ENCODE measurements at regions not wholly inside any gene's neighbourhood (a gene's known extent, or its start where the extent isn't known, plus 50 kb on each side); places are given as distances from the start of the nearest gene placed in this dataset.
"Not testable (repeated sequence)": the region's sequence is repeated elsewhere in the genome, so short reads cannot be mapped to it uniquely, and the experiment has no call there.

DNA sequence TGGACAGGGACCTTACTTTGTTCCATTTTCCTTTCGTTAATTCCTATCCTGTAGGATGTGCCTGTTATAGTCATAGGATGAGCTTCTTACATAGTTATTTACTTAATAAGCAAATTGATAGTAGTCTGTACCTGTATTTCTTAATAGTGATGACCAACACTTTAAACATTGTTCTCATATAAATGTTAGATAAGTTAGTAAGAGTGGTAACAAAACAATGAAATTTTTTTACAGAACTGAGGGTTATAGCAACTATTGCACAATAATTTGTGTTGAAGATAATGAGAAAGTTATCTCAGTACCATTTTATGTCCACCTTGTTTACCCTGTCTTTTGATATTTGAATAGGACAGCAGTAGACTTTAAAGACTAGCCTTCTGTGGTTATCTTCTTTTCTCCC lies 162.9 kb upstream of the ELL2 start:
- DNase-seq: no peak

DNA sequence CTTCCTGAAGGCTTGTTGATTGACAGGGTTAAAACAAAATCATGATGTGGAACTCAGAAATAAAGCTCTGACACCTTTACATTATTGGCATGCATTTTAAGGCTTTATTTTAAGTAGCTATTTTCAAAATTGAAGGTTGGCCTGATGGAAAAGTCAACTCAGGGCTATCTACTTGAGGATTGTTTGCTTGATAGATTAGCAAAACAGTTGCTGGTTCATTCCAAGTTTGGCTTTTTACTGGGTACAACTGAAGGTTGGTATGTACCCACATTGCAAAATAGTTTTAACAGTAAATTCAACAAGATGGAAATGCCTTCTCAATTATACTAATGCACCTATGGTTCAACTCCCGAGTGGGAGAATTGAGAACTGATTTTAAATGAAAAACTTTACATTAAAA lies 161.8 kb upstream of the ELL2 start:
- no peak for DNase-seq

DNA sequence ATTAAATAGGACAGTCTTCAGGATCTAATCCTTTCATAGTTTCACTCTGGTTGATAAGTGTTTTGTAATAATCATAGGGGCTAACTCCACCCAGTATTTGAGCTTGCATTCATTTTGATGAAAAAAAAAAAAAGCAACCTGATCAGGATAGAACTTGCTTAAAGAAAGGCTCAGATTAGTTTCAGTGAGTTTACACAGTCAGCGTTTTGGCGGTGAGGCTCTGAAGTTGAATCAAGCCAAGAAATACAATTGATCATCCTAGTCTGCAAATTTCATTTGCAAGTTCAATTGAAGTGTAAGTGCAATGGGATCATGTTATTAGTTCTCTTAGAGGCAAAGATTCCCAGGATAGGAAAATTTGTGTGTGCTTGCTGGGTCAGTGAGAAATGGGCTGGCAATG lies 159.7 kb upstream of the ELL2 start:
- DNase-seq: no peak

DNA sequence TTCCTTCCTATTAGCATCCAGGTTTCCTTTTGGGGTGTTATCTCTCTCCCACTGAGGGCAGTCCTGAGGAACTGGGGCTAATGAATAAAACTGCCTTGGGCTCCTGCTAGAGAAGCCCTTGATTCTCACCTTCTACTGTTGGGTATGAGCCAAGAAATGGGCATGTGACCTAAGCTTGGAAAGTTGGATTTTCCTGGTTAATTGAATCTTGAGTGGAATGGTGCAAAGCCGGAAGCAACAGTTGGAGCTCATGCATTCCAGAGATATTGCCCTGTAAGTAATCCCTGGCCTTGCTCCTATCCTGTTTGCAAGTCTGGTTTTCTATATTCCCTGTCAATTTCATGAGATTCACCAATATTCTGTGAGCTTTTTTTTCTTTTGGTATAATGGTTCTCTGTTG lies 158.5 kb upstream of the ELL2 start:
- no peak for DNase-seq

DNA sequence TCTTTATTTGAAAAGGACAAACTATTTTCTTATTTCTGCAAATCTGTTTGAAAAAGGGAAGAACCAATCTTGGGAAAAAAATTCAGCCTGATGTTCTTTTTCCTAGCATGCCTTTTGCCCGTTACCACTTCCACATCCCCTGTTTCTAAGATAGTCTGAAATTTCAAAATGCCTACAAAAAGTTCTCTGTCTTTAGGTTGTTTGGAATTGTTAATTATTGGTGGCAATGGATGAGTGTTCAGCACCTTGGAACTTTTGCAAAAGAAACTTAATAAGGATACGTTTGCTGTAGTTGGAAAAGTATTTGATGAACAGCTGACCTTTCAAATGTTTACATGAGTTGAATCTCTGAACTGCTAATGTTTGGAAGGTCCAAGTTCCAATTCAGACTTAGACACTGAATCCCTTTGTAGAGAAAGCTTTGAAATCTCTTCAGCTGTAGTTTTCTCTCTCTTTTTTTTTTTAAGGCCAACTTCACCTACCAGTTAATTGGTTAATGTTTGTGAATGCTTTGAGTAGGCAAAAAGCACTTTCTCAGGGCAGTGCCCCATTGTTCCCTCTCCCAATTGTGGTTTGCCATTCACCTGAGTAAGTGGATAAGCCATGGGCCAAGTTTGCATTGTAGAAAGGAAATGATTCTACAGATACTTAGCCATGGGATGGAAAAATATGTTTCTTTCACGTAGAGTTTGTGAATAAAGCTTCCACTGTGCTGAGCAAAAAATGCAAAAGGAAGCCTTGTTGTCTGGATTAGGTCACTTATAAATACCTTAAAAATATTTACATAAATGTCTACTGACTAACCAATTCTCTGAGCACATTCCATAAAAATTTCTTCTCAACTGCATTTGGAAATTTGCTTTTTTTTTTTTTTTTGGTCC lies 156.4 kb upstream of the ELL2 start:
- DNase-seq: no peak

DNA sequence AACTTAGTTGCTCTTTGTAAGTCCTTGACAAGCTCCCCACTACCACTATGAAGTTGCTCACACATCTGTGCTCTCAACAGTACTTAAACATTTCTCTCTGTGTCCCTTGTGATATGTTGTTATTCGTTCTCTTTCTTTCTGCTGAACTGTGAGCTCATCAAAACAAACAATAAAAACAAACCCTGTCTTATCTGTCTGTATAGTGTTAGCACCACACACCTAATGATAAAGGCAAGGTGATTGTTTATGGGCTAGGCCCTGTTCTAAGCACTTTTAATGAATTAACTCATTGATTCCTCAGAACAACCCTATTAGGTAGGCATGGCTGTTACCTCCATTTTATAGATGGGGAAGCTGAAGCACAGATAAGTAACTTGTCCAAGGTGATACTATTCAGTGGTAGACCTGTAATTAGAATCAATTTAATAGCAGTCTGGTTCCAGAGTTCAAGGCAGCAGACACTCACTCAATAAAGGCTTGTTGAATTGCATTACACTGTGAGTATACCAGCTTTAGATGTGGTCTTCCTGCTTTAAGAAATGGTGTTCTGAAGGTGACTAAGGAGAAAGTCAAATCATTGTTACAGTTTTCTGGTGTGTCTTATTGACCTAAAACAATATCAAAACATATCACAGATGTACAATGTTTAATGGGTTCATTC lies 153.6 kb upstream of the ELL2 start:
- DNase-seq: no peak

DNA sequence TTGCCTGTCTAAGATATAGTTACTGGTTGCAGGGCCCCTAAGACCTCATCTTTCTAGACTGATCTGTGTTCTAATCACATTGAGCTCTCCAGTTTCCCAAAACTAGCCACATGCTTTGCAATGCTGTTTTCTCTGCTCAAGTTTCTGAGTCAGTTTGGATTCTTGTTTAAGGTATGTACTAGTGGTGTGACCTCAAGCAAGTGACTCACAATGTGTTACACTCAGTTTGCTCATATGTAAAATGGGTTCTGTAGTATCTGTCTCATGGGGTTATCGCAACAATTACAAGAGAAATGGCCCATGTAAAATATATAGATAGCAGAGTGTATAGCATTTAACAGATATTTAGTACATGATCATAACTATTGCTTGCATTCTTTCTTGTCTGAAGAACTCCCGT lies 153.1 kb upstream of the ELL2 start:
- no peak for DNase-seq

DNA sequence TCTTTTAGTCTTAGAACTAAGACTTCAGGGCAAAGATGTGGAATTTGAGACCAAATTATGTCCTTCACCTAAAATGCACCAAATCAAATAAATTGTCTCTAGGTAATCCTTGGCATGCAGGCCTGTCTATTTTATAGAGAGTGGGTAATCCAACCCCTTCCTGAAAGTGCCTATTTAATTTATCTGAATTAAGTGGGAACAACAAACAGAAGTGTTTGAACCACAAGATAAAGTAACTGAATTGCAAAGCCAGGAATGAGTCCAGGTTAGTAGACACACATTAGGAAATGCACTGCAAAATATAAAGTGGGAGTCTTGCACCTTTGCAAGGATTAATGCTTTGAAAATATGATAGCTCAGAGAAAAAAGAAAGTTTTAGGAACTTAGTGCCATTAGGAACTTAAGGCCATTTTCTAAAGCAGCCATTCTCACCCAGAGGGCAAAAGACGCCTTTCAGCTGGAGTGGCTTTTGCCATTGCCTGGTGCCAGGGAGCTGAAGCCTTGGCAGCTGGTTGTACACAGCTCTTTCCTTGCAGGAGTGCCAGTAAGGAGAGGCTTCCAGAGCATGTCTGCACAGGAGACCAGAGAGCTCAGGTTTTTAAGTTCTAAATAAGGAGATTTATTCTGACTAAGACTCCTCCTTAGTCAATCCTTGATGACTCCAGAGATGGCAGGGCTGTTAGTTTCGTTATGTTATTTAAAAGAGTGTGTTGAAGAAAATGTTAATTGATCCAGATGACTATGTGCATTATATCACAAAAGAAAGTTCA lies 151.7 kb upstream of the ELL2 start:
- DNase-seq: no peak

DNA sequence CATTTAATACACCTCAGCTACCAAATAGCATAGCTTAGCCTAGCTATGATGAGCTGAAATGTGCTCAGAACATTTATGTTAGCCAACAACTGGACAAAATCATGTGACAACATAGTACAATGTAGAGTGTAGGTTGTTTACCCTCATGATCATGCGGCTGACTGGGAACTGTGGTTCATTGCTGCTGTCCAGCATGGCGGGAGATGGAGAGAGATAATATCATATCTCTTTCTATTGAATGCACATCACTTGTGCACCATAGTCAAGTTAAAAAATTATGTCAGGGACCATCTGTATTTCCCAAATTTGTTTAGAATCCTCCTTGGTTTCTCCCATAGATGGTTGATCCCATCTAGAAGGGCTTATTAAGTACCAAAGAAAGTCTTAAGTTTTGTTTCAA lies 151.1 kb upstream of the ELL2 start:
- DNase-seq: no peak

DNA sequence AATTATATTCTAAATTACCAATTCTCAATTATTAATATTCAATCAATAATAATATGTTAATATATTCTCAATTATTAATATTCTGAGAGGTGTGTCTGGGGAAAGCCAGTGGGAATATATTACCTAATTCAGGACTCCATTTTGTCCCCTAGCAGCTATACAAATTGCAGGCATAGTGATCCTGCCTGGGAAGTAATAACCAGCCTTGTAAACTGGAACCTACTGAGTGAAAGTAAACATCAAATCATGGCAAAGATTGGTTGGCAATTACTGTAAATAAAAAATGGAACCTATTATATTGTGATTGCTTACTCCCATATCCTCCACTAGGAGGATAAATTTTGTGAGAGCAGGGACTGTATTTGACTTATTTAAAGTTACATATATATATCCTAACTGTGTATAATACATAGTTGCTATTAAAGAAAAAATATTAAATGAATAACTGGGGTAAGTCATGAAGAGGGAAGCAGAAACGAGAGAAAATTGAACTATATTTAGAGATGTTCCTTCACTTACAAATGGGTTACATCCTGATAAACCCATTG lies 150.5 kb upstream of the ELL2 start:
- no peak for DNase-seq

DNA sequence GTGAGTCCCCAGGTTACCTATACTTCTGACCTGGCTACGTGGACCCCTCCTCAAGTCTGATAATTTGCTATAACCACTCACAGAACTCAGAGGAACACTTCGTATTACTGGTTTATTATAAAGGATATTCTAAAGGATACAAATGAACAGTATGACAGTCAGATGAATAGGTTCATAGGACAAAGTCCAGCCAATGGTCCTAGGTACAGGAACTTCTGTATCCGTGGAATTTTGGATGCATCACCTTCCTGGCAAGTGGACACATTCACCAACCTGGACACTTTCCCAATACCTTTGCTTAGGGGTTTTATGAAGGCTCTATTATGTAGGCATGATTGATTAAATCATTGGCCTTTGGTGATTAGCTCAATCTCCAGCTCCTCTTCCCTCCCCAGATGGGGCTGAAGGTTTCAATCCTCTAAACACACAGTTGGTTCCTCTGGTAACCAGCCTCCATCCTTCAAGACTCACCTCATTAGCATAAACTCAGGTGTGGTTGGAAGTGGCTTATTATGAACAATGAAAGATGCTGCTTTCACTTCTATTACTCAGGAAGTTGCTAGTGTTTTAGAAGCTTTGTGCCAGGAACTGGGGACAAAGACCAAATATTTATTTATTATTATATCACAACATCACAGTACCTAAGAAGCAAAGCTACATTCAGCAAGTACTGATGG lies 149.6 kb upstream of the ELL2 start:
- DNase-seq: no peak

DNA sequence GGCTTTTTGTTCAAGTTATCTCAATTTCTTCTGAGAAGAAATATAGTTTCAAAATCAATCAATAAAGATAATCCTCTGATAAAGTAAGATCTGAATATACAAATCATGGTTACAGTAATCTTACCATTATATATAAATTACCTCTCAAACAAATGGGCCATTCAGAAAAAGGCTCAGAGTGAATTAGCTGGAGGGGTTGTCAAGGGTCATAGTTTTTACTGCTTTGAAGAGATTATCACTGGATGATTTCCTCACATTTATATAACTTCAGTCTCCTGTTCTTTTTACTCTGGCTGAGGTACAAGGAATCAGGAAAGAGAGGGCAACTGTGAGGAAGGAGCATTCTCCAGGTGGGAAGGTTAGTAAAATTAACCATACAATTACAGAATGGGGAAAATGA lies 148.6 kb upstream of the ELL2 start:
- no peak for DNase-seq

DNA sequence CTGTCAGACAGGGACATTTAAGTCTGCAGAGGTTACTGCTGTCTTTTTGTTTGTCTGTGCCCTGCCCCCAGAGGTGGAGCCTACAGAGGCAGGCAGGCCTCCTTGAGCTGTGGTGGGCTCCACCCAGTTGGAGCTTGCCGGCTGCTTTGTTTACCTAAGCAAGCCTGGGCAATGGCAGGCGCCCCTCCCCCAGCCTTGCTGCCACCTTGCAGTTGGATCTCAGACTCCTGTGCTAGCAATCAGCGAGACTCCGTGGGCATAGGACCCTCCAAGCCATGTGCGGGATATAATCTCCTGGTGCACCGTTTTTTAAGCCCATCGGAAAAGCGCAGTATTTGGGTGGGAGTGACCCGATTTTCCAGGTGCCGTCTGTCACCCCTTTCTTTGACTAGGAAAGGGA lies 147.0 kb upstream of the ELL2 start:
- DNase-seq: not testable (repeated sequence)

DNA sequence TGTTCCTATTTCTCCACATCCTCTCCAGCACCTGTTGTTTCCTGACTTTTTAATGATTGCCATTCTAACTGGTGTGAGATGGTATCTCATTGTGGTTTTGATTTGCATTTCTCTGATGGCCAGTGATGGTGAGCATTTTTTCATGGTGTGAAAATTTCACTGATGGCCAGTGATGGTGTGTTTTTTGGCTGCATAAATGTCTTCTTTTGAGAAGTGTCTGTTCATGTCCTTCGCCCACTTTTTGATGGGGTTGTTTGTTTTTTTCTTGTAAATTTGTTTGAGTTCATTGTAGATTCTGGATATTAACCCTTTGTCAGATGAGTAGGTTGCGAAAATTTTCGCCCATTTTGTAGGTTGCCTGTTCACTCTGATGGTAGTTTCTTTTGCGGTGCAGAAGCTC lies 142.2 kb upstream of the ELL2 start:
- DNase-seq: not testable (repeated sequence)

DNA sequence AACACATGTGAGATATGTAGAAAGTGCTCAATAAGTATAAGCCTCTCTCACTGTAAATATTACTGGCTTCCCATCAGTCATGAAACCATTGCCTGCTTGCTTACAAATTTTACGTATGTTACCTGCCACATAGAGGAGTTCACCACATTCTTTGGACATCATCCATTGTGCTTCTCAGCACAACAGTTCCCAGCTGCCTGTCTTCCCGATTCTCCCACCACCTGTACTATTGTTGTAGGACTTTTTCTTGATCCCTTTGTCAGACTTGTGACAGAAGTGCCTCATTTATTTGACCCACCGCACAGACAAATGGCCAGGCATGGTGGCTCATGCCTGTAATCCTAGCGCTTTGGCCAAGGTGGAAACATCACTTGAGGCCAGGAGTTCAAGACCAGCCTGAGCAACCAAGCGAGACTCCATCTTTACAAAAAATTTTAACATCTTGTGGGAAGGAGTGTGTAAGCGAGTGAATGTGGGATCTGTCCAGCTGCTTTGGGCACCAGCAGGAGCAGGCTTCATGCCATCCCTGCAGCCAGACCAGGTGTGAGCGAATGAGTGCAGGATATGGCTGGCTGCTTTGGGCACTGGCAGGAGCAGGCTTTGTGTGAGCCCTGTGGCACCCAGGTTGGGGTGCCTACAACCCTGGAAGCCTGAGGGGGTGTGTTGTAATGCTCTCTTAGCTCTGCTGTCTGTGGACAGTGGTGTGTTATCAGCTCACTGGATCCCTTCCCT lies 139.9 kb upstream of the ELL2 start:
- DNase-seq: no peak

DNA sequence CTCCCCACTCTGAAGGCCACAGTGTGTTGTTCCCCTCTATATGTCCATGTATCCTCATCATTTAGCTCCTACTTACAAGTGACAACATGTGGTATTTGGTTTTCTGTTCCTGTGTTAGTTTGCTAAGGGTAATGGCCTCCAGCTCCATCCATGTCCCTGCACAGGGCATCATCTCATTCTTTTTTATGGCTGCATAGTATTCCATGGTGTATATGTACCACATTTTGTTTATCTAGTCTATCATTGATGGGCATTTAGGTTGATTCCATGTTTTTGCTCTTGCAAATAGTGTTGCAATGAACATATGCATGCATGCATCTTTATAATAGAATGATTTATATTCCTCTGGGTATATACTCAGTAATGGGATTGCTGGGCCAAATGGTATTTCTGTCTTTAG lies 135.8 kb upstream of the ELL2 start:
- not testable (repeated sequence) for DNase-seq

DNA sequence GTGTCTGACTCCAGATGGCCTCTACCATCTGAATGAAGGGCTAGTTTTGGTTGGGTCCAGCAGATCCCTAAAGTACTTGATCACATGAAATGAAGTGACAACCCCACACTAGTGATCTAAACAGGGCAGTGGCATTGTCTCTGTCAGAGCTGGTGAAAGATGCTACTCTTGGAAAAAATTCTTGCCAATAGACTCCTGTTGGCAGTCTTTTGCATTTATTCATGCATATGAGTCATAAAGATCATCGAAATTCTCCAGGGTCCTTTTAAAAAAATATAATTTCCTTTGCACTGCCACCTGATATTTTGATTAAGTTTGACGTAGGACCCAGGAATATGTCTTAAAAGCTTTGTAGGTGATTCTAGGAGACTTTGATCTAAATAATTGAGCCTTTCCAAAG lies 135.1 kb upstream of the ELL2 start:
- no peak for DNase-seq

DNA sequence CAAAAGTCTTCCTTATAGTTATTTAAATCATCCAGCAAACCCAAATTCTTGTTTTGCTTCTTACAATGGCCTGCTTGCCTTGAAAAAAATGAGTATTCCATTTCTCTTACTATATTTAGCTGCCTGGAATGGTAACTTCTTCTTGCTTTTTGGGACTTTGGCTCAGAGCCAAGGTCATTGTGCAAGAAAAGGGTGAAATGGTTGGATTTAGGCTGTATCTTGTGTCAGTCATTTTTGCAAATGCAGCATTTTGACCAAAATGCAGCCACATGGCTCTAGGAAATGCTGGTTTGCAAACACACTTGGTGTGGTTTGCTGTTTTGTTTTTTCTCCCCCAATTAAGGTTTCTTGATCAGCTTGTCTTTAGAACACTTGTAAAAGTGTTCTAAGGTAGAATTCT lies 133.3 kb upstream of the ELL2 start:
- DNase-seq: no peak

DNA sequence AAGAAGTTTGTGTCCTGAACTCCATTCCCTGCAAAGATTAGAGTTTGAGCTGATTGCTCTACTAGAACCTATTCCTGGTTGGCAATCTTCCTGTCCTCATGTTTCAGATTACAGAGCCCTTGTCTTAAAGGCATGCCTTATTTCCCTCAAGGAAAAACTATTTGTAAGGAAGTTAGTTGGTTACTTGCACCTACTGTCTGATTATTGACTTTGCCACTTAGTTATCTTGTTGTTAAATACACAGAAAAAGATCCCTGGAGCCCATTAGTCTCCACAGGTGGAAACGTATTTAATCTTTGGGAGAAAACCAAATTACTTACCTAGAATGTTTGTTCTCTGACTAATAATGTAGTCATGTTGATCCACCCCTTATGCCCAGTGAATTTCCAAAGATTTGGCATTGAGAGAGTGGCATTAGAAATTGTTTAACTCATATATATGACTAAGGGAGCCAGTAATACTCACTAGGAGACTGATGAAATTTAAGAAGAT lies 132.3 kb upstream of the ELL2 start:
- no peak for DNase-seq

DNA sequence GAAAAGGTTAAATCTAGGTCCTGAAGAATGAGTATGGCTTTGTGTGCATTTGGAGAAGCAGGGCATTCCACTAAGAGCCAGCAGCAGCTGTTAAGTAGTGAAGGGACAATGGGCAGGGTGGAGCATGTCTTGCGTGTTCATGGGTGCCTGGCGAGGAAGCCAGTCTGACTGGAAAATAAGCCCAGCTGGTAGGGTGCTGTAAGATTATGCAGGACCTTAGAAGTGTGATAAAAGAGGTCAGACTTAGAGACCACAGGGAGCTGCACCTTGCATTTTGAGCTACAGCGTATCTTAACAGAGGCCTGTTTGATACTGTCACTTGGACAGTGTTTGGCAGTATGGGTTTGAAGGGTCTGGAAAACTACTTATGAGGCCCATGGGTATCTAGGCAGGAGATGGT lies 131.7 kb upstream of the ELL2 start:
- no peak for DNase-seq

DNA sequence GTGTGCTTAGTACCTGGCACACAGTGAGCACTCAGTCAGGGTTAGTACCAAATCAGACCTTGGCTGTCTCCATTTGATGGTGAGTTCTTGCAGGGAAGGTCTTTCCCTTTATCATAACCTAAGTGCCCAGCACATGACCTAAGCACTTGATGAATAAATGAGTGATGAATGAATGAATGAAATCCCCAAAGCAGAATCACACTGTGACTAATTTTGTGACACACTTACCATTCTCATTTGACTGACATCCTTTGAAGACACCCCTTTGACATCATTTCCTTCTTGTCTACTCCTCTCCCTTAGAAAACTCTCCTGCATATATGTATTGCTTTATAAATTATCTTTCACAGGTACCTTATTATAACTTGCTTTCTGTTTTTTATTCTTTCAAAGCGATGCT lies 130.2 kb upstream of the ELL2 start:
- no peak for DNase-seq

DNA sequence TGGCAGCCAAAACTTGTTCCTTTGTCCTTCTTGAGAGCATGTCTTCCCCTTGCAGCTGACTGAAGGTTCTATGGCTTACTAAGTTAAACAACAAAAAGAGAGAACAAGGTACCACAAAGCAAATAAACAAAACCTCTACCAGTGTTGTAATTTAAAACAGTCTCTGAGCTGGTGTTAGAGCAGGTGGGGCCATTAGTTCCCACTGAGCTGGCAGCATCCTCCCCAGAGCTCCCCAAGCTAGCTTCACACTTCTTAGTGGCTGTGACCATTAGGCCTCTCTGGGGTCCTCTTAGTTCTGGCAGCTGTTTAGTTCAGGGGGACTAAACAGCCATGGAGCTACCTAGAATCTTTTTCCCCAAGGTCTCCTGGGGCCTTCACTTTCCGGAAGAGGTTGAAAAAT lies 128.6 kb upstream of the ELL2 start:
- DNase-seq: no peak
